Sigmoid colon (tissue), 4 donors: ENCODE measurements at regions not wholly inside any gene's neighbourhood (a gene's known extent, or its start where the extent isn't known, plus 50 kb on each side); places are given as distances from the start of the nearest gene placed in this dataset.

ENCODE experiments used
- CTCF ChIP-seq, 4 experiments: fragments of 450-650 bp in 3 of 4; fragments of 200-600 bp in 1 of 4; IDR thresholded peaks; one replicate each; pipeline ENCODE4 v1.5.1; 2016 to 2019; ENCODE audit warnings: antibody characterized with exemption in 4 of 4, mild to moderate bottlenecking in 3 of 4, moderate library complexity in 2 of 4
- EP300 ChIP-seq, 4 donors: sonication (generic); formaldehyde crosslinking; IDR thresholded peaks; one replicate each; pipeline ENCODE4 v1.6.1; 2017; ENCODE audit warnings: antibody characterized with exemption in 4 of 4
- POLR2A ChIP-seq, 2 donors: fragments of 450-650 bp; IDR thresholded peaks; one replicate each; pipeline ENCODE4 v1.6.1; 2016; ENCODE audit warnings: antibody characterized with exemption in 2 of 2, mild to moderate bottlenecking in 2 of 2, moderate library complexity in 2 of 2

- TF ChIP-seq CTCF (IDR thresholded peaks at IDR 0.05) (no peak), POLR2A (IDR thresholded peaks at IDR 0.05) (no peak), EP300 (IDR thresholded peaks at IDR 0.05) (no peak)
These were observed 470.8 kb downstream of the ENC1 start for GRCh38 chr5:74169701-74170100.
